ENCODE measurements at regions not wholly inside any gene's neighbourhood (a gene's known extent, or its start where the extent isn't known, plus 50 kb on each side); places are given as distances from the start of the nearest gene placed in this dataset.

DNA sequence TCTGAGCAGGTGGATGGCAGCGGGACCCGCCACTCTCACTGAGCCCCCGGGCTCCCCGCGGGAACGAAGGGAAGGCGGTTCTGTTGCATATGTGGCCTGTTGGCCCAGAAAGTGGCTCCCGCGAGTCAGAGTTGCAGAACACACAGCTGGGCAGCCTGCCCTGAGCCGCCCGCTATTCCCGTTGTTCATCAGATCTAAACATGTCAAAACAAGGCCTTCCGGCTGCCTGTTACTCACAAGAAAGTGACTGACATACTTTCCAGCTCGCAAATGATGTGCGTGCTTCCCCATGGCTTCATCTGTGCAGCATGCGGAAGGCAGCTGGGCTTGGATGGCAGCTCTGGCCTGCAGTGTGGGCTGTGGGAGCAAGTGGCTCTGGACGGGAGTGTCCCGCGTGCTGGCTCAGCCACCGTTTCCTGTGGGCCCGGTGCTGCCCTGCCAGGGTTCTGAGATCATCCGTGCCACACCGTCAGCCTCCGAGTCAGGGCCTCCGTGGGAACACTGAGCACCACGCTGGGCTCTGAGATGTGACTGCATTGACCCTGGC is 227.3 kb downstream of the ERMARD start:
- Histone ChIP-seq H3K4me3 (ENCODE audit: low read length) (no peak overlapping the region), H3K36me3 (ENCODE audit: control insufficient read depth, insufficient read depth, low read length) (no peaks in the 10 kb centered on the region), H3K27me3 (ENCODE audit: control insufficient read depth, insufficient read depth, low read length) (peaks cover 2% of the 10 kb centered on the region), H3K4me1 (ENCODE audit: control insufficient read depth, insufficient read depth, low read length) (peaks cover 24% of the 10 kb centered on the region), H3K27ac (ENCODE audit: low read length) (no peak overlapping the region), H3K9me3 (ENCODE audit: control insufficient read depth, insufficient read depth, low read length) (no peaks in the 10 kb centered on the region)
- ATAC-seq (no peak), DNase-seq (no peak)
- Mint-ChIP-seq H3K4me1 (peaks cover 17 to 28% of the 10 kb centered on the region in 2 donors), H3K36me3 (no peaks in the 10 kb centered on the region), H3K27me3 (ENCODE audit: low read depth in 2 of 2) (peaks cover 27 to 39% of the 10 kb centered on the region in 2 donors), H3K9me3 (no peaks in the 10 kb centered on the region), H3K27ac (no peak overlapping the region), H3K4me3 (no peak overlapping the region)
- WGBS (ENCODE audit: insufficient coverage): 88% methylated on average over 26 of the region's 26 CpGs
- intact Hi-C loops (cut with micrococcal nuclease): no loop called here
- TF ChIP-seq, protein P1, sequence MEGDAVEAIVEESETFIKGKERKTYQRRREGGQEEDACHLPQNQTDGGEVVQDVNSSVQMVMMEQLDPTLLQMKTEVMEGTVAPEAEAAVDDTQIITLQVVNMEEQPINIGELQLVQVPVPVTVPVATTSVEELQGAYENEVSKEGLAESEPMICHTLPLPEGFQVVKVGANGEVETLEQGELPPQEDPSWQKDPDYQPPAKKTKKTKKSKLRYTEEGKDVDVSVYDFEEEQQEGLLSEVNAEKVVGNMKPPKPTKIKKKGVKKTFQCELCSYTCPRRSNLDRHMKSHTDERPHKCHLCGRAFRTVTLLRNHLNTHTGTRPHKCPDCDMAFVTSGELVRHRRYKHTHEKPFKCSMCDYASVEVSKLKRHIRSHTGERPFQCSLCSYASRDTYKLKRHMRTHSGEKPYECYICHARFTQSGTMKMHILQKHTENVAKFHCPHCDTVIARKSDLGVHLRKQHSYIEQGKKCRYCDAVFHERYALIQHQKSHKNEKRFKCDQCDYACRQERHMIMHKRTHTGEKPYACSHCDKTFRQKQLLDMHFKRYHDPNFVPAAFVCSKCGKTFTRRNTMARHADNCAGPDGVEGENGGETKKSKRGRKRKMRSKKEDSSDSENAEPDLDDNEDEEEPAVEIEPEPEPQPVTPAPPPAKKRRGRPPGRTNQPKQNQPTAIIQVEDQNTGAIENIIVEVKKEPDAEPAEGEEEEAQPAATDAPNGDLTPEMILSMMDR (IDR thresholded peaks at IDR 0.05): no peak

GRCh38 chr6:169977434-169978265 is 226.2 kb downstream of the ERMARD start:
- H3K4me1 ChIP-seq (ENCODE audit: control insufficient read depth, insufficient read depth, low read length): peaks cover 24% of the 10 kb centered on the region
- no peak overlapping the region for H3K4me3 ChIP-seq (ENCODE audit: low read length)
- DNase-seq: no peak
- intact Hi-C loops (cut with micrococcal nuclease): no loop called here
- TF ChIP-seq, protein P1 (IDR thresholded peaks at IDR 0.05): no peak
- H3K36me3 ChIP-seq (ENCODE audit: control insufficient read depth, insufficient read depth, low read length): no peaks in the 10 kb centered on the region
- Mint-ChIP-seq H3K4me1 (peaks cover 17 to 28% of the 10 kb centered on the region in 2 donors), H3K27me3 (ENCODE audit: low read depth in 2 of 2) (peaks cover 27 to 39% of the 10 kb centered on the region in 2 donors), H3K27ac (no peak overlapping the region), H3K4me3 (no peak overlapping the region), H3K36me3 (no peaks in the 10 kb centered on the region), H3K9me3 (no peaks in the 10 kb centered on the region)
- H3K27ac ChIP-seq (ENCODE audit: low read length): no peak overlapping the region
- ATAC-seq: no peak
- H3K27me3 ChIP-seq (ENCODE audit: control insufficient read depth, insufficient read depth, low read length): peaks cover 2% of the 10 kb centered on the region
- no peaks in the 10 kb centered on the region for H3K9me3 ChIP-seq (ENCODE audit: control insufficient read depth, insufficient read depth, low read length)
- WGBS (ENCODE audit: insufficient coverage): 87% methylated on average over 28 of the region's 28 CpGs

DNA sequence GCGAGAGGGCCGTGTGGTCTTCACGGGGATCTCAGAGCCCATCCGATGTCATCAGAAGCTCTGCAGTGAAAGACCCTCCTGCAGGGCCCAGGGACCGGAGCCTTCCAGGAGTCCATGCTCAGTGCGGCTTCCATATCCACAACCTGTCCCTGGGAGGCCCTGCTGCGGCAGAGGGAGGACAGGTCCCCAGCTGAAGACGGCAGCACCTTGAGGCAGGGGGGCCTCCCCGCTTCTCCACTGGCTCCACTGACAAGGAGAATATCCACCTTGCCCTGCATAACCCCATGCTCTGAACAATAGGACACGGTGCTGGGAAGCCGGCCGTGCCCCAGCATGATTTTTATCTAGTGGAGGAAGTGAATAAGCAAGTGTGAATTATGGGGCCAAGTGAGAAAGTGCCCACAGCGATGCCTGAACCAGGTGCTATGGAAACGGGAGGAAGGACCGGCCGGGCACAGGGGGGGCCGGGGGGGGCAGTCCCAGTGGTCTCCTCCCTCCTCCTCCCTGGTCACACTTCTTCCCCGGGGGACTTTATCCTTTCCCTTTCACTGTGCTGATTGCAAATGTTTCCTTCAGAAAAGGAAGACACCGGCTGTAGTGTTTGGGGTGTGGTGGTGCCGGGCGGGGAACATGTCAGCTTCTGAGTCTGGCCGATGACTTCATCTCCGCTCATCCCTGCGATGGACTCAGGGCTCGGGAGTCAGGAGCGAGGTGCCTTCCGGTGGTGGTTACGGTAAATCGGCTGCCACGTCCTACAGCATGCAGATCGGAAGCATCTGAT is 225.1 kb downstream of the ERMARD start:
- TF ChIP-seq, protein P1 (IDR thresholded peaks at IDR 0.05): no peak
- intact Hi-C loops (cut with micrococcal nuclease): no loop called here
- no peaks in the 10 kb centered on the region for H3K36me3 ChIP-seq (ENCODE audit: control insufficient read depth, insufficient read depth, low read length)
- Mint-ChIP-seq H3K9me3 (no peaks in the 10 kb centered on the region), H3K4me1 (peaks cover 17 to 28% of the 10 kb centered on the region in 2 donors), H3K27ac (no peak overlapping the region), H3K27me3 (ENCODE audit: low read depth in 2 of 2) (peaks cover 24 to 29% of the 10 kb centered on the region in 2 donors), H3K36me3 (no peaks in the 10 kb centered on the region), H3K4me3 (peak overlapping the region; percentile 75)
- no peak overlapping the region for H3K27ac ChIP-seq (ENCODE audit: low read length)
- WGBS (ENCODE audit: insufficient coverage): 49% methylated on average over 31 of the region's 31 CpGs
- DNase-seq (peak in 1 of 2 donors; percentile 15), ATAC-seq (peak; percentile 40 to 85 (median 76))
- no peaks in the 10 kb centered on the region for H3K9me3 ChIP-seq (ENCODE audit: control insufficient read depth, insufficient read depth, low read length)
- H3K4me1 ChIP-seq (ENCODE audit: control insufficient read depth, insufficient read depth, low read length): peaks cover 24% of the 10 kb centered on the region
- no peaks in the 10 kb centered on the region for H3K27me3 ChIP-seq (ENCODE audit: control insufficient read depth, insufficient read depth, low read length)
- H3K4me3 ChIP-seq (ENCODE audit: low read length): no peak overlapping the region

Measured in natural killer cell (primary cell).